HEK293T (cell line): ENCODE measurements at regions not wholly inside any gene's neighbourhood (a gene's known extent, or its start where the extent isn't known, plus 50 kb on each side); places are given as distances from the start of the nearest gene placed in this dataset.

ENCODE experiments used
- CTCF ChIA-PET: fragments of 350-600 bp; formaldehyde crosslinking; extraction: SDS; loops from one replicate; lab custom pipeline; 2021; ENCODE audit warnings: antibody characterized with exemption, inconsistent platforms; lab: Yijun Ruan, JAX
- POLR2A ChIA-PET: fragments of 350-600 bp; formaldehyde crosslinking; extraction: SDS; loops from one replicate; lab custom pipeline; 2020; ENCODE audit warnings: antibody characterized with exemption, inconsistent platforms; lab: Yijun Ruan, JAX
- DNase-seq: peaks from one replicate; pipeline ENCODE4 v3.0.0; 2012; ENCODE audit warnings: mixed read lengths; ENCODE audit errors: extremely low spot score
- ARNT ChIP-seq: fragments of 450-650 bp; IDR thresholded peaks from 2 replicates; pipeline ENCODE4 v1.6.1; 2017; ENCODE audit warnings: mild to moderate bottlenecking
- BHLHE40 ChIP-seq: fragments of 450-650 bp; IDR thresholded peaks from 2 replicates; pipeline ENCODE4 v1.6.1; 2016; ENCODE audit warnings: mild to moderate bottlenecking, moderate library complexity, borderline replicate concordance
- CTBP1 ChIP-seq: fragments of 450-650 bp; IDR thresholded peaks from 2 replicates; pipeline ENCODE4 v1.6.1; 2016; ENCODE audit warnings: borderline replicate concordance
- ELF4 ChIP-seq: fragments of 450-650 bp; IDR thresholded peaks from 2 replicates; pipeline ENCODE4 v1.6.1; 2017; ENCODE audit warnings: antibody characterized with exemption
- FOXA1 ChIP-seq: fragments of 450-650 bp; IDR thresholded peaks from 2 replicates; pipeline ENCODE4 v1.6.1; 2016; ENCODE audit warnings: mild to moderate bottlenecking
- FOXK2 ChIP-seq: fragments of 450-650 bp; IDR thresholded peaks from 2 replicates; pipeline ENCODE4 v1.6.1; 2016; ENCODE audit warnings: mild to moderate bottlenecking
- FOXM1 ChIP-seq: fragments of 450-650 bp; IDR thresholded peaks from 2 replicates; pipeline ENCODE4 v1.6.1; 2017; ENCODE audit warnings: mild to moderate bottlenecking, borderline replicate concordance
- HDGF ChIP-seq: fragments of 450-650 bp; IDR thresholded peaks from 2 replicates; pipeline ENCODE4 v1.6.1; 2017; ENCODE audit warnings: antibody characterized with exemption, borderline replicate concordance
- L3MBTL2 ChIP-seq: fragments of 450-650 bp; conservative IDR thresholded peaks from 2 replicates; pipeline ENCODE4 v1.6.1; 2016; ENCODE audit warnings: mild to moderate bottlenecking
- LEF1 ChIP-seq: fragments of 450-650 bp; IDR thresholded peaks from 2 replicates; pipeline ENCODE4 v1.6.1; 2017; ENCODE audit warnings: mild to moderate bottlenecking, borderline replicate concordance
- NFRKB ChIP-seq: fragments of 450-650 bp; IDR thresholded peaks from 2 replicates; pipeline ENCODE4 v1.6.1; 2016; ENCODE audit warnings: mild to moderate bottlenecking, moderate library complexity
- PKNOX1 ChIP-seq: fragments of 450-650 bp; IDR thresholded peaks from 2 replicates; pipeline ENCODE4 v1.6.1; 2016
- SP1 ChIP-seq: fragments of 450-650 bp; IDR thresholded peaks from 2 replicates; pipeline ENCODE4 v1.6.1; 2017
- SUZ12 ChIP-seq: fragments of 450-650 bp; IDR thresholded peaks from 2 replicates; pipeline ENCODE4 v1.6.1; 2016; ENCODE audit warnings: mild to moderate bottlenecking
- TARDBP ChIP-seq: fragments of 450-650 bp; IDR thresholded peaks from 2 replicates; pipeline ENCODE4 v1.6.1; 2016
- ZNF384 ChIP-seq: fragments of 450-650 bp; IDR thresholded peaks from 2 replicates; pipeline ENCODE4 v1.6.1; 2016

- TF ChIP-seq LEF1 (no peak), BHLHE40 (no peak), FOXK2 (no peak), ARNT (no peak), FOXA1 (no peak), ELF4 (no peak), FOXM1 (no peak), NFRKB (no peak), ZNF384 (no peak), HDGF (no peak), TARDBP (no peak), PKNOX1 (no peak), CTBP1 (no peak), L3MBTL2 (no peak), SP1 (no peak), SUZ12 (no peak)
- ChIA-PET CTCF (no interaction called here), POLR2A (no interaction called here)
- no peak for DNase-seq
Observed at GRCh38 chr15:29465196-29465595, 195.6 kb upstream of the NSMCE3 start.

DNA sequence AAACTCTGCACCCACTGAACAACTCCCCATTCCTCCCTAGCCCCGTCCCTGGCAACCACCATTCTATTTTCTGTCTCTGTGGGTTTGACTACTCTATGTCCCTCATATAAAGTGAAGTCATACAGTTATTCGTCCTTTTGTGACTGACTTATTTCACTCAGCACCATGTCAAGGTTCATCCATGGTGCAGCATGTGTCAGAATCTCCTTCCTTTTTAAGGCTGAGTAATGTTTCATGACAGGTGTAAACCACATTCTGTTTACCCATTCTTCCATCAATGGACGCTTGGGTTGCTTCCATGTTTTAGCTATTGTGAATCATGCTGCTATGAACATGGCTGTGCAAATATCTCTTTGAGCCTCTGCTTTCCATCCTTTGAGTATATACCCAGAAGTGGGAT lies 192.3 kb upstream of the NSMCE3 start:
- POLR2A ChIA-PET, result no interaction called here
- DNase-seq, result no peak
- CTCF ChIA-PET, result no interaction called here
- TF ChIP-seq ELF4, result no peak
- no peak for TF ChIP-seq ZNF384
- TF ChIP-seq L3MBTL2, result no peak
- no peak for TF ChIP-seq ARNT
- TF ChIP-seq BHLHE40, result no peak
- TF ChIP-seq TARDBP, result no peak
- TF ChIP-seq CTBP1, result no peak
- no peak for TF ChIP-seq LEF1
- TF ChIP-seq FOXA1, result no peak
- TF ChIP-seq FOXM1, result no peak
- TF ChIP-seq NFRKB, result no peak
- no peak for TF ChIP-seq HDGF
- TF ChIP-seq PKNOX1, result no peak
- no peak for TF ChIP-seq FOXK2
- TF ChIP-seq SP1, result no peak
- no peak for TF ChIP-seq SUZ12

GRCh38 chr15:29458361-29458760 lies 188.7 kb upstream of the NSMCE3 start:
- POLR2A ChIA-PET, result no interaction called here
- no peak for TF ChIP-seq FOXK2
- no peak for TF ChIP-seq NFRKB
- no peak for TF ChIP-seq PKNOX1
- no peak for TF ChIP-seq L3MBTL2
- TF ChIP-seq LEF1, result no peak
- TF ChIP-seq HDGF, result no peak
- no peak for TF ChIP-seq BHLHE40
- TF ChIP-seq SP1, result no peak
- TF ChIP-seq FOXM1, result no peak
- TF ChIP-seq ELF4, result no peak
- no peak for TF ChIP-seq ZNF384
- DNase-seq, result no peak
- CTCF ChIA-PET, result no interaction called here

DNA sequence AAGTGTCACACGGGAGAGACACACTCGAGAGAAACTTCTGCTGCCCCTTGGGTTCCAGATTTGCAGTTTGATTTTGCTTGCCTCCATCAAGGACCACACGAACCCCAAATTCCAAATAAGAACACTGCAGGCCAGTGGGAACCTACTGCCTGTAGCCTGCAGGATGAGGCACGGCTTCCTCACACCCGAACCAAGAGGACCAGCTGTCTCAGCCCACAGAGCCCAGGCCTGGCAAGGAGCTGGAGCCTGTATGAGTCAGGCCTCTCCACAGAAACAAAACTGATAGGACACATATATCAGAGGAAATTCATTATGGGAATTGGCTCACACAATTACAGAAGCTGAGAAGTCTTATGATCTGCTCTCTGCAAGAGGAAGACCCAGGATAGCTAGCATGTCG lies 188.1 kb upstream of the NSMCE3 start:
- ChIA-PET CTCF (no interaction called here), POLR2A (no interaction called here)
- no peak for DNase-seq
- TF ChIP-seq SUZ12, result no peak
- no peak for TF ChIP-seq FOXK2
- no peak for TF ChIP-seq ARNT
- no peak for TF ChIP-seq SP1
- no peak for TF ChIP-seq BHLHE40
- no peak for TF ChIP-seq LEF1
- no peak for TF ChIP-seq NFRKB
- TF ChIP-seq FOXA1, result no peak
- no peak for TF ChIP-seq PKNOX1
- no peak for TF ChIP-seq HDGF

DNA sequence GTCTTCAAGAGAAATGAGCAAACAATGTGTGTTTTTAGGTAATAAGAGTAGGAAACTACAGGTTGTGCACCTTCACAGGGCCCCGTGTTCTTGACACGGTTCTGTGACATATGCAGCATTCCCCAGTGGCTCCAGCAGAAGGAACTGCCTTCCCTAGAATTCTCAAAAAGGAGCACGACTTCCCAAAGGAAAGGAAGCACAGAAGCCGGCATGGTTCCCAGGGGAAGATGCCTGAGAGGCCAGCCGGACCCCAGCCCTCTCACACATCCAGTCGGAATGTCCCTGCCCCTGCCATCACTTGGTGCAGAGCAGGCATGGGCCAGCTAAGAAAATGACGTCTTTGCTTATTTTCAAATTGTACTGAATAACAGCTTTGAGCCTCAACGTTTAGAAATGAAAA lies 187.3 kb upstream of the NSMCE3 start:
- no peak for DNase-seq
- ChIA-PET CTCF (no interaction called here), POLR2A (no interaction called here)
- TF ChIP-seq L3MBTL2, result no peak

GRCh38 chr15:29456255-29456654 lies 186.6 kb upstream of the NSMCE3 start:
- ChIA-PET POLR2A (no interaction called here), CTCF (no interaction called here)
- no peak for DNase-seq
- no peak for TF ChIP-seq FOXM1
- TF ChIP-seq ZNF384, result no peak
- no peak for TF ChIP-seq SUZ12
- no peak for TF ChIP-seq FOXK2
- TF ChIP-seq ELF4, result no peak
- TF ChIP-seq LEF1, result no peak
